ENCODE measurements at regions not wholly inside any gene's neighbourhood (a gene's known extent, or its start where the extent isn't known, plus 50 kb on each side); places are given as distances from the start of the nearest gene placed in this dataset.

DNA sequence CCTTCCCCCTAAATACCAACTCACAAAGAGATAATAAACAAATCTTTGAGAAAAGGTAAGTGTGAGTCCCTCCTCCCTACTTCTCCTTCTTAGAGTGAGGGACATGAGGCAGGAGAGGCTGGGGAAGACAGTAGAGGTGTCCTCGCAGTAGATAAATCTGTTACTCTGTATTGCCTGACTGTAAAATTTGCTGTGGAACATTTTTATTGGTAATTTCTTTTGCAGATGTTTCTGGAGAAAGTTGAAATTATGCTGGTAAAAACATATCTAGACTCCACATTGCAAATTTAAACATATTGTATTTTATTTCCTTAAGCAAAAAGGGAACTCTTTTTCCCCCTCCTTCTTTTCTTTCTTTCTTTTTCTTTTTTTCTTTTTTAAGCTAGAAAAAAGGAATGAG, 58.5 kb downstream of the PLCE1 start:
- TF ChIP-seq, protein P1, sequence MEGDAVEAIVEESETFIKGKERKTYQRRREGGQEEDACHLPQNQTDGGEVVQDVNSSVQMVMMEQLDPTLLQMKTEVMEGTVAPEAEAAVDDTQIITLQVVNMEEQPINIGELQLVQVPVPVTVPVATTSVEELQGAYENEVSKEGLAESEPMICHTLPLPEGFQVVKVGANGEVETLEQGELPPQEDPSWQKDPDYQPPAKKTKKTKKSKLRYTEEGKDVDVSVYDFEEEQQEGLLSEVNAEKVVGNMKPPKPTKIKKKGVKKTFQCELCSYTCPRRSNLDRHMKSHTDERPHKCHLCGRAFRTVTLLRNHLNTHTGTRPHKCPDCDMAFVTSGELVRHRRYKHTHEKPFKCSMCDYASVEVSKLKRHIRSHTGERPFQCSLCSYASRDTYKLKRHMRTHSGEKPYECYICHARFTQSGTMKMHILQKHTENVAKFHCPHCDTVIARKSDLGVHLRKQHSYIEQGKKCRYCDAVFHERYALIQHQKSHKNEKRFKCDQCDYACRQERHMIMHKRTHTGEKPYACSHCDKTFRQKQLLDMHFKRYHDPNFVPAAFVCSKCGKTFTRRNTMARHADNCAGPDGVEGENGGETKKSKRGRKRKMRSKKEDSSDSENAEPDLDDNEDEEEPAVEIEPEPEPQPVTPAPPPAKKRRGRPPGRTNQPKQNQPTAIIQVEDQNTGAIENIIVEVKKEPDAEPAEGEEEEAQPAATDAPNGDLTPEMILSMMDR (IDR thresholded peaks at IDR 0.05) = no peak
- no peak for TF ChIP-seq TCF7L2 (IDR thresholded peaks at IDR 0.05; ENCODE audit: low read depth, low read length)
- no peak for TF ChIP-seq POLR2AphosphoS5 (IDR thresholded peaks at IDR 0.05; ENCODE audit: low read depth, low read length)
- TF ChIP-seq, protein P2, sequence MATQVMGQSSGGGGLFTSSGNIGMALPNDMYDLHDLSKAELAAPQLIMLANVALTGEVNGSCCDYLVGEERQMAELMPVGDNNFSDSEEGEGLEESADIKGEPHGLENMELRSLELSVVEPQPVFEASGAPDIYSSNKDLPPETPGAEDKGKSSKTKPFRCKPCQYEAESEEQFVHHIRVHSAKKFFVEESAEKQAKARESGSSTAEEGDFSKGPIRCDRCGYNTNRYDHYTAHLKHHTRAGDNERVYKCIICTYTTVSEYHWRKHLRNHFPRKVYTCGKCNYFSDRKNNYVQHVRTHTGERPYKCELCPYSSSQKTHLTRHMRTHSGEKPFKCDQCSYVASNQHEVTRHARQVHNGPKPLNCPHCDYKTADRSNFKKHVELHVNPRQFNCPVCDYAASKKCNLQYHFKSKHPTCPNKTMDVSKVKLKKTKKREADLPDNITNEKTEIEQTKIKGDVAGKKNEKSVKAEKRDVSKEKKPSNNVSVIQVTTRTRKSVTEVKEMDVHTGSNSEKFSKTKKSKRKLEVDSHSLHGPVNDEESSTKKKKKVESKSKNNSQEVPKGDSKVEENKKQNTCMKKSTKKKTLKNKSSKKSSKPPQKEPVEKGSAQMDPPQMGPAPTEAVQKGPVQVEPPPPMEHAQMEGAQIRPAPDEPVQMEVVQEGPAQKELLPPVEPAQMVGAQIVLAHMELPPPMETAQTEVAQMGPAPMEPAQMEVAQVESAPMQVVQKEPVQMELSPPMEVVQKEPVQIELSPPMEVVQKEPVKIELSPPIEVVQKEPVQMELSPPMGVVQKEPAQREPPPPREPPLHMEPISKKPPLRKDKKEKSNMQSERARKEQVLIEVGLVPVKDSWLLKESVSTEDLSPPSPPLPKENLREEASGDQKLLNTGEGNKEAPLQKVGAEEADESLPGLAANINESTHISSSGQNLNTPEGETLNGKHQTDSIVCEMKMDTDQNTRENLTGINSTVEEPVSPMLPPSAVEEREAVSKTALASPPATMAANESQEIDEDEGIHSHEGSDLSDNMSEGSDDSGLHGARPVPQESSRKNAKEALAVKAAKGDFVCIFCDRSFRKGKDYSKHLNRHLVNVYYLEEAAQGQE (IDR thresholded peaks at IDR 0.05; ENCODE audit: insufficient read depth in 1 of 2, low read depth in 2 of 2, low read length in 1 of 2) = no peak
